NCI-H345 (cell line): ENCODE measurements at regions not wholly inside any gene's neighbourhood (a gene's known extent, or its start where the extent isn't known, plus 50 kb on each side); places are given as distances from the start of the nearest gene placed in this dataset.
"Not testable (repeated sequence)": the region's sequence is repeated elsewhere in the genome, so short reads cannot be mapped to it uniquely, and the experiment has no call there.

Experiments
- DNase-seq: peaks from one replicate; lab custom pipeline; 2025; lab: John Stamatoyannopoulos, UW

GRCh38 chr3:191741847-191742350 lies 280.9 kb downstream of the PYDC2 start:
- DNase-seq: not testable (repeated sequence)

- no peak for DNase-seq
Observed at GRCh38 chr3:191743283-191743682, 282.3 kb downstream of the PYDC2 start.

GRCh38 chr3:191750618-191751017 lies 289.7 kb downstream of the PYDC2 start:
- DNase-seq: no peak

- no peak for DNase-seq
Observed at GRCh38 chr3:191753196-191753595, 292.2 kb downstream of the PYDC2 start.

GRCh38 chr3:191761906-191762305 lies 300.9 kb downstream of the PYDC2 start:
- no peak for DNase-seq

GRCh38 chr3:191762323-191762960 lies 301.5 kb downstream of the PYDC2 start:
- no peak for DNase-seq

GRCh38 chr3:191768421-191768820 lies 307.5 kb downstream of the PYDC2 start:
- DNase-seq: no peak

- DNase-seq: no peak
Observed at GRCh38 chr3:191770541-191770940, 309.6 kb downstream of the PYDC2 start.

GRCh38 chr3:191774485-191774884 lies 313.5 kb downstream of the PYDC2 start:
- no peak for DNase-seq

GRCh38 chr3:191775451-191776233 lies 314.7 kb downstream of the PYDC2 start:
- no peak for DNase-seq

- DNase-seq: no peak
Observed at GRCh38 chr3:191781044-191781443, 320.1 kb downstream of the PYDC2 start.

GRCh38 chr3:191783024-191783423 lies 322.1 kb downstream of the PYDC2 start:
- DNase-seq: no peak

GRCh38 chr3:191790934-191791333 lies 330.0 kb downstream of the PYDC2 start:
- DNase-seq: no peak

- no peak for DNase-seq
Observed at GRCh38 chr3:191792580-191792979, 331.6 kb downstream of the PYDC2 start.

GRCh38 chr3:191795196-191795595 lies 334.2 kb downstream of the PYDC2 start:
- DNase-seq: no peak

GRCh38 chr3:191797271-191797670 lies 336.3 kb downstream of the PYDC2 start:
- DNase-seq: no peak

GRCh38 chr3:191802671-191803070 lies 341.7 kb downstream of the PYDC2 start:
- DNase-seq: no peak

GRCh38 chr3:191804935-191805334 lies 344.0 kb downstream of the PYDC2 start:
- DNase-seq: no peak

- DNase-seq: no peak
Observed at GRCh38 chr3:191808073-191808472, 347.1 kb downstream of the PYDC2 start.

GRCh38 chr3:191809326-191809949 lies 348.5 kb downstream of the PYDC2 start:
- DNase-seq: no peak

- DNase-seq: no peak
Observed at GRCh38 chr3:191813245-191813644, 352.3 kb downstream of the PYDC2 start.

GRCh38 chr3:191848818-191849217 lies 387.9 kb downstream of the PYDC2 start:
- no peak for DNase-seq

GRCh38 chr3:191859531-191859930 lies 398.6 kb downstream of the PYDC2 start:
- no peak for DNase-seq
